Mesenchymal stem cell (in vitro differentiated cells and primary cell): ENCODE measurements at regions not wholly inside any gene's neighbourhood (a gene's known extent, or its start where the extent isn't known, plus 50 kb on each side); places are given as distances from the start of the nearest gene placed in this dataset.

Experiments used
- DNase-seq: peaks from one replicate; pipeline ENCODE4 v3.0.0-alpha.2; 2013
- H2AFZ ChIP-seq: one replicate; pipeline ENCODE4 v1.6.1; 2013; ENCODE audit warnings: low read depth, mild to moderate bottlenecking, control low read depth, inconsistent platforms, low read length, moderate library complexity
- H2AK5ac ChIP-seq: 2 replicates; pipeline ENCODE4 v1.6.1; 2013; ENCODE audit warnings: low read length, moderate library complexity, mild to moderate bottlenecking, inconsistent platforms; ENCODE audit not compliant: severe bottlenecking
- H2BK120ac ChIP-seq: one replicate; pipeline ENCODE4 v1.6.1; 2013; ENCODE audit warnings: low read depth, mild to moderate bottlenecking, inconsistent platforms, low read length, moderate library complexity
- H2BK12ac ChIP-seq, 2 experiments: one replicate each; pipeline ENCODE4 v1.6.1; 2013; ENCODE audit warnings: inconsistent platforms in 2 of 2, low read length in 2 of 2, mild to moderate bottlenecking in 2 of 2, moderate library complexity in 2 of 2, control low read depth in 1 of 2
- H2BK15ac ChIP-seq: one replicate; pipeline ENCODE4 v1.6.1; 2013; ENCODE audit warnings: mild to moderate bottlenecking, low read depth, inconsistent platforms; ENCODE audit not compliant: poor library complexity, severe bottlenecking
- H2BK5ac ChIP-seq: 2 replicates; pipeline ENCODE4 v1.6.1; 2013; ENCODE audit warnings: low read depth, mild to moderate bottlenecking, low read length, control low read depth, inconsistent platforms; ENCODE audit not compliant: poor library complexity, severe bottlenecking
- H3K14ac ChIP-seq, 2 experiments: one replicate each; pipeline ENCODE4 v1.6.1; 2013; ENCODE audit warnings: inconsistent platforms in 2 of 2, low read length in 2 of 2, control low read depth in 1 of 2, mild to moderate bottlenecking in 1 of 2, moderate library complexity in 1 of 2
- H3K18ac ChIP-seq, 2 experiments: one replicate each; pipeline ENCODE4 v1.6.1; 2013; ENCODE audit warnings: inconsistent platforms in 2 of 2, low read length in 2 of 2, control low read depth in 1 of 2, low read depth in 1 of 2, mild to moderate bottlenecking in 1 of 2
- H3K23ac ChIP-seq, 2 experiments: one replicate each; pipeline ENCODE4 v1.6.1; 2013; ENCODE audit warnings: inconsistent platforms in 2 of 2, low read length in 2 of 2, mild to moderate bottlenecking in 2 of 2, moderate library complexity in 2 of 2, control low read depth in 1 of 2
- H3K27ac ChIP-seq: 2 replicates; pipeline ENCODE4 v1.5.1; 2013; ENCODE audit warnings: mild to moderate bottlenecking, moderate library complexity, low read length, control low read depth, inconsistent platforms; ENCODE audit not compliant: poor library complexity, severe bottlenecking
- H3K27me3 ChIP-seq, 2 experiments: 2 replicates each; pipeline versions ENCODE4 v1.6.1 to v1.7.0; 2013; ENCODE audit warnings: low read length in 2 of 2, mild to moderate bottlenecking in 2 of 2, moderate library complexity in 2 of 2, control low read depth in 1 of 2, inconsistent platforms in 1 of 2; ENCODE audit not compliant: control insufficient read depth in 1 of 2, insufficient read depth in 1 of 2
- H3K36me3 ChIP-seq, 2 experiments: 2 replicates each; pipeline versions ENCODE4 v1.6.1 to v1.7.0; 2013; ENCODE audit warnings: low read length in 2 of 2, control low read depth in 1 of 2, inconsistent platforms in 1 of 2, low read depth in 1 of 2, mild to moderate bottlenecking in 1 of 2; ENCODE audit not compliant: insufficient read depth in 2 of 2, control insufficient read depth in 1 of 2
- H3K4ac ChIP-seq, 2 experiments: one replicate each; pipeline ENCODE4 v1.6.1; 2013; ENCODE audit warnings: inconsistent platforms in 2 of 2, low read length in 2 of 2, mild to moderate bottlenecking in 2 of 2, moderate library complexity in 2 of 2, control low read depth in 1 of 2, low read depth in 1 of 2
- H3K4me1 ChIP-seq: 2 replicates; pipeline ENCODE4 v1.6.1; 2013; ENCODE audit warnings: low read depth, low read length, control low read depth; ENCODE audit not compliant: control insufficient read depth, insufficient read depth
- H3K4me2 ChIP-seq: 2 replicates; pipeline ENCODE4 v1.6.1; 2013; ENCODE audit warnings: low read length, mild to moderate bottlenecking, inconsistent platforms; ENCODE audit not compliant: poor library complexity, severe bottlenecking
- H3K4me3 ChIP-seq, 2 experiments: 2 replicates each; pipeline versions ENCODE4 v1.5.1 to v1.7.0; 2013; ENCODE audit warnings: low read length in 2 of 2, mild to moderate bottlenecking in 2 of 2, control low read depth in 1 of 2, low read depth in 1 of 2; ENCODE audit not compliant: insufficient read depth in 1 of 2
- H3K79me1 ChIP-seq: replicated peaks from 2 replicates; pipeline ENCODE4 v1.6.1; 2013; ENCODE audit warnings: mild to moderate bottlenecking, control low read depth, low read length, inconsistent platforms; ENCODE audit not compliant: poor library complexity, severe bottlenecking
- H3K9ac ChIP-seq: 2 replicates; pipeline ENCODE4 v1.7.0; 2013; ENCODE audit warnings: mild to moderate bottlenecking, low read length, moderate library complexity
- H3K9me3 ChIP-seq: 2 replicates; pipeline ENCODE4 v1.7.0; 2013; ENCODE audit warnings: mild to moderate bottlenecking, low read length; ENCODE audit not compliant: control insufficient read depth
- H4K8ac ChIP-seq: one replicate; pipeline ENCODE4 v1.6.1; 2013; ENCODE audit warnings: inconsistent platforms, mild to moderate bottlenecking, low read length, moderate library complexity
- H4K91ac ChIP-seq: one replicate; pipeline ENCODE4 v1.6.1; 2013; ENCODE audit warnings: mild to moderate bottlenecking, low read length, inconsistent platforms
- WGBS: methylation state at CpG from one replicate; pipeline ENCODE4 v1.1.7; 2013; ENCODE audit warnings: mixed read lengths; 5-methylcytosine and 5-hydroxymethylcytosine counted together

DNA sequence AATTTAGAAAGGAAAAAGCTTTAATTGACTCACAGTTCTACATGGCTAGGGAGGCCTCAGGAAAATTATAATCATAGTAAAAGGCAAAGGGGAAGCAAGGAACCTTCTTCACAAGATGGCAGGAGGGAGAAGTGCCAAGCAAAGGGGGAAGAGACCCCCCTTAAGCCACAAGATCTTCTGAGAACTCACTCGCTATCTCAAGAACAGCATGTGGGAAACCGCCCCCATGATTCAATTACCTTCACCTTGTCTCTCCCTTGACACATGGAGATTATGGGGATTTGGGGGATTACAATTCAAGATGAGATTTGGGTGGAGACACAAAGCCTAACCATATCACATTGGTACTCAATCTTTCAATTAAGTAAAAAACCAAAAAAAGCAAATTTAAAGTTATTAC is 1778.7 kb upstream of the MIR17HG start:
- no peak overlapping the region for H3K23ac ChIP-seq
- no peaks in the 10 kb centered on the region for H3K36me3 ChIP-seq
- no peak overlapping the region for H3K9ac ChIP-seq
- H2AFZ ChIP-seq: no peak overlapping the region
- H3K4ac ChIP-seq: no peak overlapping the region
- H3K27me3 ChIP-seq: no peaks in the 10 kb centered on the region
- H4K8ac ChIP-seq: no peak overlapping the region
- no peak overlapping the region for H3K27ac ChIP-seq
- H3K4me3 ChIP-seq: no peak overlapping the region
- no peak overlapping the region for H3K4me2 ChIP-seq
- no peak overlapping the region for H3K18ac ChIP-seq
- no peak overlapping the region for H4K91ac ChIP-seq
- H2BK120ac ChIP-seq: no peak overlapping the region
- no peaks in the 10 kb centered on the region for H3K4me1 ChIP-seq
- no peak overlapping the region for H2BK5ac ChIP-seq
- no peak for DNase-seq
- H3K9me3 ChIP-seq: no peaks in the 10 kb centered on the region
- no peaks in the 10 kb centered on the region for H3K79me1 ChIP-seq
- H3K14ac ChIP-seq: no peak overlapping the region
- no peak overlapping the region for H2AK5ac ChIP-seq
- WGBS: no CpG with 5 or more reads among the region's 2 CpGs
- H2BK15ac ChIP-seq: no peak overlapping the region
- no peak overlapping the region for H2BK12ac ChIP-seq

DNA sequence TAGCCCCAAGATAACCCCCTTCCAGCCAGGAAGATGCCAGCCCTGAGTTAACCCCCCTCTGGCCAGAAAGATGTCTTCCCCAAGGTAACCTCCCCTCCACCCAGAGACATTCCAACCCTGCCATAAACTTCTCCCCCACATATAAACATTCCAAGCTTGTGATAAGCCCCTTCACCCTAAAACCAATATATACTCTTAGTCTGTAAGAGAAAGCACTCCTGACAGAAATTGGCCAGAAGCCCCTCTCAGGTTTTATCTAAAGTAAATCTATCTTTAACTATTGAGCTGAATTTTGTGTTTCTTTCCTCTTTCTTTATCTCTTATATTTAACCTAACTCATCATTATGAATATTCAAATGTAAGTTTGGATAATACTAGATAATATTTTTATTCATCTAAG is 1775.8 kb upstream of the MIR17HG start:
- no peak overlapping the region for H4K91ac ChIP-seq
- no peaks in the 10 kb centered on the region for H3K79me1 ChIP-seq

DNA sequence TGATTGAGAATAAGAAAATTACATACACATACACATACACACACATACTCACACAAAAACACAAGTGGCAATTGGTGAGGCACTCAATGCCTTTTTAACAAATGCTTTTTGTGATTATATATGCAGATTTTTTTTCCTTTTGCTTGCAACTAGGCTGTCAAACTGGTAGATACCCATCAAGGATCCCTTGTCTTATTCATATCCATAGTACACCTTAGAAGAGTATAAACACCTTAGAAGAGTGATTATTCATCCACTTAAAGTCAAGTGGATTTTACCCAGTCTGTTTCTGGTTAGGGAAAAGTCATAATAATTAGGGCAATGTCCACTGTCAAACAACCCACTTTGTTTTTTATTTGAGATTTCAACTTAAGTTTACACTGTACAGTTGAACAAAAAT is 1773.4 kb upstream of the MIR17HG start:
- Histone ChIP-seq H3K4me1 (no peaks in the 10 kb centered on the region), H2AK5ac (no peak overlapping the region), H2BK5ac (no peak overlapping the region), H2BK120ac (no peak overlapping the region), H2BK12ac (no peak overlapping the region), H2BK15ac (no peak overlapping the region), H3K14ac (no peak overlapping the region), H3K23ac (no peak overlapping the region), H3K27me3 (no peaks in the 10 kb centered on the region), H3K9me3 (no peaks in the 10 kb centered on the region), H3K4me3 (no peak overlapping the region), H3K79me1 (no peaks in the 10 kb centered on the region), H3K4ac (no peak overlapping the region), H2AFZ (no peak overlapping the region), H3K27ac (no peak overlapping the region), H3K4me2 (no peak overlapping the region), H4K91ac (no peak overlapping the region), H3K9ac (no peak overlapping the region), H3K18ac (no peak overlapping the region), H4K8ac (no peak overlapping the region), H3K36me3 (no peaks in the 10 kb centered on the region)
- no peak for DNase-seq

More for the DNA sequence above, 1775.8 kb upstream of the MIR17HG start:
- DNase-seq: no peak
- Histone ChIP-seq H3K4me1 (no peaks in the 10 kb centered on the region), H3K27me3 (no peaks in the 10 kb centered on the region), H3K27ac (no peak overlapping the region), H3K23ac (no peak overlapping the region), H2BK5ac (no peak overlapping the region), H2BK12ac (no peak overlapping the region), H2AK5ac (no peak overlapping the region), H4K8ac (no peak overlapping the region), H2AFZ (no peak overlapping the region), H3K4me2 (no peak overlapping the region), H3K4me3 (no peak overlapping the region), H3K4ac (no peak overlapping the region), H3K9ac (no peak overlapping the region), H3K9me3 (no peaks in the 10 kb centered on the region), H3K36me3 (no peaks in the 10 kb centered on the region), H3K18ac (no peak overlapping the region), H2BK120ac (no peak overlapping the region), H3K14ac (no peak overlapping the region), H2BK15ac (no peak overlapping the region)

DNA sequence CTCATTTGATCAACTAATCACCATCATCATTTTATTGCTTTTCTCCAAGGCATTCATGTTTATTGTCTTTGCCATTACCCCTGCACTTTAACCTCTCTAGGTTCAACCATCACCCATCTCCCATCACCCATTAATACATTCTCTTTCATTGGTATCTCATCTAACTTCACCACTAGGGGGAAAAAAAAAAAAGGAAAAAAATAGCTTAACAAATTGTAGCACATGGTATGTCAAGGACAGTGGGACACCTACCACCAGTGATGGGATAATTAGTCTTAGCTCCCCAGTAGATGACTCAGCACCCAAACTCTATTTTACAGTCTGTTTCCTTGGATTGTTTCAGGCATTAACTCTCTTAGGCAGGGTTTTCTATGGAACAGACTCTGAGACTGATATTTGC is 1770.2 kb upstream of the MIR17HG start:
- no peak overlapping the region for H3K4me3 ChIP-seq
- H2BK15ac ChIP-seq: no peak overlapping the region
- H2AK5ac ChIP-seq: no peak overlapping the region
- H2BK12ac ChIP-seq: no peak overlapping the region
- no peak overlapping the region for H3K4ac ChIP-seq
- H3K18ac ChIP-seq: no peak overlapping the region
- no peaks in the 10 kb centered on the region for H3K36me3 ChIP-seq
- no peaks in the 10 kb centered on the region for H3K9me3 ChIP-seq
- no peak overlapping the region for H3K27ac ChIP-seq
- no peaks in the 10 kb centered on the region for H3K27me3 ChIP-seq
- no peaks in the 10 kb centered on the region for H3K79me1 ChIP-seq
- H4K91ac ChIP-seq: no peak overlapping the region
- no peak overlapping the region for H2BK120ac ChIP-seq
- DNase-seq: no peak
- H3K14ac ChIP-seq: no peak overlapping the region
- no peaks in the 10 kb centered on the region for H3K4me1 ChIP-seq
- no peak overlapping the region for H4K8ac ChIP-seq
- no peak overlapping the region for H3K4me2 ChIP-seq
- no peak overlapping the region for H2BK5ac ChIP-seq
- H3K23ac ChIP-seq: no peak overlapping the region
- no peak overlapping the region for H3K9ac ChIP-seq
- H2AFZ ChIP-seq: no peak overlapping the region
